H9 (cell line): ENCODE measurements at regions not wholly inside any gene's neighbourhood (a gene's known extent, or its start where the extent isn't known, plus 50 kb on each side); places are given as distances from the start of the nearest gene placed in this dataset.

Experiments used
- DNase-seq: peaks from one replicate; pipeline ENCODE4 v3.0.0-alpha.2; 2017
- H2AFZ ChIP-seq: one replicate; pipeline ENCODE4 v1.6.1; 2013; ENCODE audit warnings: mild to moderate bottlenecking, low read length, control low read depth, moderate library complexity
- H2AK5ac ChIP-seq: 2 replicates; pipeline ENCODE4 v1.6.1; 2013; ENCODE audit warnings: low read length, control low read depth, mixed read lengths; ENCODE audit not compliant: insufficient read length
- H2BK120ac ChIP-seq: one replicate; pipeline ENCODE4 v1.6.1; 2013; ENCODE audit warnings: low read depth, mild to moderate bottlenecking, low read length, control low read depth, inconsistent platforms; ENCODE audit not compliant: poor library complexity, severe bottlenecking
- H2BK12ac ChIP-seq: 2 replicates; pipeline ENCODE4 v1.6.1; 2013; ENCODE audit warnings: low read length, control low read depth, mixed read lengths, low read depth; ENCODE audit not compliant: insufficient read length
- H2BK15ac ChIP-seq: 2 replicates; pipeline ENCODE4 v1.6.1; 2013; ENCODE audit warnings: low read depth, low read length, control low read depth
- H2BK20ac ChIP-seq: one replicate; pipeline ENCODE4 v1.6.1; 2013; ENCODE audit warnings: low read depth, mild to moderate bottlenecking, low read length, control low read depth, inconsistent platforms; ENCODE audit not compliant: poor library complexity, severe bottlenecking
- H2BK5ac ChIP-seq: 2 replicates; pipeline ENCODE4 v1.6.1; 2013; ENCODE audit warnings: low read length, control low read depth, mixed read lengths; ENCODE audit not compliant: insufficient read length
- H3K14ac ChIP-seq: 2 replicates; pipeline ENCODE4 v1.6.1; 2013; ENCODE audit warnings: low read length, control low read depth; ENCODE audit not compliant: insufficient read depth
- H3K18ac ChIP-seq: 2 replicates; pipeline ENCODE4 v1.6.1; 2013; ENCODE audit warnings: low read depth, mild to moderate bottlenecking, mixed read lengths, low read length, control low read depth; ENCODE audit not compliant: insufficient read length
- H3K23ac ChIP-seq: 2 replicates; pipeline ENCODE4 v1.6.1; 2013; ENCODE audit warnings: low read length, control low read depth, mixed read lengths, low read depth; ENCODE audit not compliant: insufficient read length
- H3K23me2 ChIP-seq: 2 replicates; pipeline ENCODE4 v1.6.1; 2013; ENCODE audit warnings: low read depth, mild to moderate bottlenecking, mixed read lengths, low read length, control low read depth; ENCODE audit not compliant: insufficient read length, poor library complexity, severe bottlenecking
- H3K27ac ChIP-seq: 2 replicates; pipeline ENCODE4 v1.5.1; 2013; ENCODE audit warnings: low read length, control low read depth, mixed read lengths, low read depth; ENCODE audit not compliant: insufficient read length
- H3K27me3 ChIP-seq: 2 replicates; pipeline ENCODE4 v1.6.1; 2013; ENCODE audit warnings: low read length, control low read depth, inconsistent platforms; ENCODE audit not compliant: insufficient read depth
- H3K4ac ChIP-seq: 2 replicates; pipeline ENCODE4 v1.6.1; 2013; ENCODE audit warnings: low read depth, mild to moderate bottlenecking, control low read depth, inconsistent platforms, low read length, moderate library complexity
- H3K4me1 ChIP-seq: 2 replicates; pipeline ENCODE4 v1.6.1; 2013; ENCODE audit warnings: low read length, control low read depth, inconsistent platforms; ENCODE audit not compliant: insufficient read depth
- H3K4me2 ChIP-seq: 2 replicates; pipeline ENCODE4 v1.6.1; 2013; ENCODE audit warnings: low read length, control low read depth, mixed read lengths; ENCODE audit not compliant: insufficient read length, insufficient read depth
- H3K56ac ChIP-seq: 2 replicates; pipeline ENCODE4 v1.6.1; 2013; ENCODE audit warnings: low read depth, mild to moderate bottlenecking, mixed read lengths, low read length, control low read depth; ENCODE audit not compliant: insufficient read length
- H3K79me1 ChIP-seq: 2 replicates; pipeline ENCODE4 v1.6.1; 2013; ENCODE audit warnings: low read depth, mild to moderate bottlenecking, moderate library complexity, low read length, control low read depth, inconsistent platforms; ENCODE audit not compliant: insufficient read depth, poor library complexity, severe bottlenecking
- H3K79me2 ChIP-seq: 2 replicates; pipeline ENCODE4 v1.6.1; 2013; ENCODE audit warnings: low read length, control low read depth, inconsistent platforms; ENCODE audit not compliant: insufficient read depth
- H3K9ac ChIP-seq: 2 replicates; pipeline ENCODE4 v1.6.1; 2013; ENCODE audit warnings: low read length, control low read depth, mixed read lengths; ENCODE audit not compliant: insufficient read length; ENCODE audit errors: extremely low read depth
- H3K9me3 ChIP-seq: one replicate; pipeline ENCODE4 v1.6.1; 2013; ENCODE audit warnings: low read depth, low read length, inconsistent platforms; ENCODE audit not compliant: control insufficient read depth
- H3T11ph ChIP-seq: one replicate; pipeline ENCODE4 v1.6.1; 2013; ENCODE audit warnings: mild to moderate bottlenecking, low read length, control low read depth, inconsistent platforms
- H4K20me1 ChIP-seq: one replicate; pipeline ENCODE4 v1.6.1; 2013; ENCODE audit not compliant: control insufficient read depth, insufficient read length, insufficient read depth
- H4K5ac ChIP-seq: 2 replicates; pipeline ENCODE4 v1.6.1; 2013; ENCODE audit warnings: low read depth, mild to moderate bottlenecking, mixed read lengths, low read length, control low read depth; ENCODE audit not compliant: insufficient read length
- H4K8ac ChIP-seq: replicated peaks from 2 replicates; pipeline ENCODE4 v1.6.1; 2013; ENCODE audit warnings: low read length, control low read depth, mixed read lengths, low read depth; ENCODE audit not compliant: insufficient read length
- H4K91ac ChIP-seq: 2 replicates; pipeline ENCODE4 v1.6.1; 2013; ENCODE audit warnings: low read depth, mild to moderate bottlenecking, moderate library complexity, mixed read lengths, low read length, control low read depth; ENCODE audit not compliant: insufficient read length
- H3K27ac Mint-ChIP-seq, 3 experiments: 2 replicates in 2 of 3; 3 replicates in 1 of 3; pipeline ENCODE4 v1.8.0; 2020 to 2021; ENCODE audit warnings: mixed read lengths in 3 of 3, mild to moderate bottlenecking in 1 of 3, moderate library complexity in 1 of 3
- H3K27me3 Mint-ChIP-seq: 2 replicates; pipeline ENCODE4 v1.8.0; 2021; ENCODE audit warnings: low read depth, mild to moderate bottlenecking, moderate library complexity, mixed read lengths
- H3K36me3 Mint-ChIP-seq, 3 experiments: 2 replicates in 2 of 3; 3 replicates in 1 of 3; pipeline ENCODE4 v1.8.0; 2020 to 2021; ENCODE audit warnings: low read depth in 3 of 3, mixed read lengths in 3 of 3; ENCODE audit not compliant: insufficient read depth in 1 of 3
- H3K4me1 Mint-ChIP-seq, 2 experiments: 2 replicates each; pipeline ENCODE4 v1.8.0; 2020; ENCODE audit warnings: mixed read lengths in 2 of 2
- H3K4me3 Mint-ChIP-seq, 2 experiments: 2 replicates in 1 of 2; 3 replicates in 1 of 2; pipeline ENCODE4 v1.8.0; 2020 to 2021; ENCODE audit warnings: mild to moderate bottlenecking in 2 of 2, mixed read lengths in 2 of 2, moderate library complexity in 1 of 2
- H3K9me3 Mint-ChIP-seq, 2 experiments: 2 replicates in 1 of 2; 3 replicates in 1 of 2; pipeline ENCODE4 v1.8.0; 2020; ENCODE audit warnings: mild to moderate bottlenecking in 2 of 2, mixed read lengths in 2 of 2, moderate library complexity in 1 of 2
- WGBS: extraction: QIAGEN DNeasy Blood & Tissue Kit; methylation state at CpG from one replicate; pipeline ENCODE4 v1.1.7; 2013; ENCODE audit warnings: missing lambda C conversion rate, low lambda C conversion rate, mixed read lengths; ENCODE audit not compliant: insufficient read length; ENCODE audit errors: extremely low coverage; 5-methylcytosine and 5-hydroxymethylcytosine counted together
- TF ChIP-seq, protein P1 (sequence below): fragments of 200-600 bp; sonication (generic); conservative IDR thresholded peaks from 3 replicates; pipeline ENCODE4 v1.8.0; 2021; ENCODE audit warnings: antibody characterized with exemption, mild to moderate bottlenecking

DNA sequence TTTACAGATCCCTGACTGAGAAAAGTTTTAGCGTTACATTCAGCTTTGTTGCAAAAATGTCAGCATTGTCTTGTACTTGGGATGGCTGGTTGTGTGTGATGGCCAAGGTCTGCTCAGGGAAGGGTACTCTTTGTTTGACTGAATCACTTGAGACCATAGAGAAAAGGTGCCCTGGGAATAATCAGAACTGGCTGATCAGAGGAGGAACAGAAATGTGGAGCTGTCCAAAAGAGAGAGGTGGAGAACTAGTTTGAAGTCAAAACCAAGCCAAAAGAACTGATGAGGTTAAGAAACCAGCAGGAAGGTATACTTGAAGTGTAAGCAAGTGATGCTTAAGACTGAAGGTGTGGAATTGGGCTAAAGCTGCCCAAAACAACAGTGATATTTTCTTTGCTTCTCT is 107.6 kb upstream of the LYPLAL1 start:
- Histone ChIP-seq H2AK5ac (no peak overlapping the region), H3K18ac (no peak overlapping the region), H3K23ac (no peak overlapping the region), H4K5ac (no peak overlapping the region), H3K56ac (no peak overlapping the region), H3T11ph (no peak overlapping the region), H2BK15ac (no peak overlapping the region), H3K4me2 (no peak overlapping the region), H4K20me1 (no peaks in the 10 kb centered on the region), H2BK5ac (no peak overlapping the region), H3K14ac (no peak overlapping the region), H4K91ac (no peak overlapping the region), H4K8ac (no peak overlapping the region), H2BK20ac (no peak overlapping the region), H2BK120ac (no peak overlapping the region), H3K23me2 (no peaks in the 10 kb centered on the region), H2BK12ac (no peak overlapping the region), H3K27ac (no peak overlapping the region), H3K4me1 (no peaks in the 10 kb centered on the region), H3K27me3 (no peaks in the 10 kb centered on the region), H3K9me3 (no peaks in the 10 kb centered on the region), H3K4ac (no peak overlapping the region), H2AFZ (no peak overlapping the region), H3K9ac (no peak overlapping the region), H3K79me1 (no peaks in the 10 kb centered on the region), H3K79me2 (no peaks in the 10 kb centered on the region)
- DNase-seq: no peak
- Mint-ChIP-seq H3K36me3 (peaks cover 3 to 8% (median 5%) of the 10 kb centered on the region in 3 experiments; a peak in 5 of 7 replicates), H3K4me1 (no peaks in the 10 kb centered on the region), H3K27ac (no peak overlapping the region; a peak in 1 of 7 replicates), H3K9me3 (peaks cover 7 to 8% of the 10 kb centered on the region in 2 experiments; a peak in 4 of 5 replicates), H3K4me3 (no peak overlapping the region), H3K27me3 (no peaks in the 10 kb centered on the region)
- TF ChIP-seq, protein P1, sequence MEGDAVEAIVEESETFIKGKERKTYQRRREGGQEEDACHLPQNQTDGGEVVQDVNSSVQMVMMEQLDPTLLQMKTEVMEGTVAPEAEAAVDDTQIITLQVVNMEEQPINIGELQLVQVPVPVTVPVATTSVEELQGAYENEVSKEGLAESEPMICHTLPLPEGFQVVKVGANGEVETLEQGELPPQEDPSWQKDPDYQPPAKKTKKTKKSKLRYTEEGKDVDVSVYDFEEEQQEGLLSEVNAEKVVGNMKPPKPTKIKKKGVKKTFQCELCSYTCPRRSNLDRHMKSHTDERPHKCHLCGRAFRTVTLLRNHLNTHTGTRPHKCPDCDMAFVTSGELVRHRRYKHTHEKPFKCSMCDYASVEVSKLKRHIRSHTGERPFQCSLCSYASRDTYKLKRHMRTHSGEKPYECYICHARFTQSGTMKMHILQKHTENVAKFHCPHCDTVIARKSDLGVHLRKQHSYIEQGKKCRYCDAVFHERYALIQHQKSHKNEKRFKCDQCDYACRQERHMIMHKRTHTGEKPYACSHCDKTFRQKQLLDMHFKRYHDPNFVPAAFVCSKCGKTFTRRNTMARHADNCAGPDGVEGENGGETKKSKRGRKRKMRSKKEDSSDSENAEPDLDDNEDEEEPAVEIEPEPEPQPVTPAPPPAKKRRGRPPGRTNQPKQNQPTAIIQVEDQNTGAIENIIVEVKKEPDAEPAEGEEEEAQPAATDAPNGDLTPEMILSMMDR: no peak
- no CpG with 5 or more reads among the region's 1 CpG for WGBS
